Caco-2 (cell line): ENCODE measurements at regions not wholly inside any gene's neighbourhood (a gene's known extent, or its start where the extent isn't known, plus 50 kb on each side); places are given as distances from the start of the nearest gene placed in this dataset.
"Not testable (repeated sequence)": the region's sequence is repeated elsewhere in the genome, so short reads cannot be mapped to it uniquely, and the experiment has no call there.

ENCODE experiments used
- BruUV-seq: library from RNA; stranded (reverse); fragments of 400-500 nt; replicated peaks from 2 replicates; lab custom pipeline; 2021; lab: Mats Ljungman, UMichigan
- CTCF ChIA-PET: fragments of 300-600 bp; sonication (Branson Sonifier 250); formaldehyde crosslinking; loops from one replicate; lab custom pipeline; 2022; ENCODE audit warnings: antibody characterized with exemption; lab: Charles Lee
- POLR2A ChIA-PET: fragments of 300-600 bp; sonication (Branson Sonifier 250); formaldehyde crosslinking; loops from one replicate; lab custom pipeline; 2022; ENCODE audit warnings: antibody characterized with exemption; lab: Charles Lee
- DNase-seq, 2 experiments: peaks; one replicate each; pipeline versions ENCODE4 v3.0.0 to v3.0.0-alpha.2; 2020 to 2022
- H3K27me3 ChIP-seq: replicated peaks from 2 replicates; pipeline ENCODE4 v1.6.0; 2011; ENCODE audit warnings: low read length; ENCODE audit not compliant: control insufficient read depth, insufficient read depth
- H3K36me3 ChIP-seq: 2 replicates; pipeline ENCODE4 v1.5.1; 2011; ENCODE audit warnings: low read length; ENCODE audit not compliant: control insufficient read depth, insufficient read depth
- H3K4me1 ChIP-seq: fragments of 250-450 bp; sonication (Bioruptor Pico); 2 replicates; pipeline ENCODE4 v1.5.1; 2020; ENCODE audit warnings: mild to moderate bottlenecking
- H3K4me3 ChIP-seq: 2 replicates; pipeline ENCODE4 v1.5.1; 2011; ENCODE audit warnings: low read depth, mild to moderate bottlenecking, control low read depth, low read length
- H3K9me3 ChIP-seq: fragments of 250-450 bp; sonication (Bioruptor Pico); 2 replicates; pipeline ENCODE4 v1.5.1; 2020; ENCODE audit warnings: mild to moderate bottlenecking, moderate library complexity
- H3K27ac Mint-ChIP-seq: one replicate; pipeline ENCODE4 v1.8.0; 2022; ENCODE audit warnings: mixed read lengths; ENCODE audit not compliant: unreplicated experiment
- H3K27me3 Mint-ChIP-seq: one replicate; pipeline ENCODE4 v1.8.0; 2022; ENCODE audit warnings: mixed read lengths; ENCODE audit not compliant: insufficient read depth, unreplicated experiment
- H3K36me3 Mint-ChIP-seq: one replicate; pipeline ENCODE4 v1.8.0; 2022; ENCODE audit warnings: mild to moderate bottlenecking, mixed read lengths; ENCODE audit not compliant: insufficient read depth, unreplicated experiment
- H3K4me1 Mint-ChIP-seq: one replicate; pipeline ENCODE4 v1.8.0; 2022; ENCODE audit warnings: low read depth, mixed read lengths; ENCODE audit not compliant: unreplicated experiment
- H3K4me3 Mint-ChIP-seq: one replicate; pipeline ENCODE4 v1.8.0; 2022; ENCODE audit warnings: mild to moderate bottlenecking, moderate library complexity, mixed read lengths; ENCODE audit not compliant: unreplicated experiment
- H3K9me3 Mint-ChIP-seq: one replicate; pipeline ENCODE4 v1.8.0; 2022; ENCODE audit warnings: mixed read lengths; ENCODE audit not compliant: unreplicated experiment
- intact Hi-C: fragments of 100-400 bp; cut with micrococcal nuclease; formaldehyde crosslinking; loops from one replicate; pipeline ENCODE4 v1.10.0; 2022; ENCODE audit not compliant: unreplicated experiment
- TF ChIP-seq, protein P1 (sequence below), 2 experiments: fragments of 200-600 bp in 1 of 2; IDR thresholded peaks; 1 replicate in 1 of 2; 2 replicates in 1 of 2; pipeline versions ENCODE4 v1.5.1 to v1.8.0; 2011 to 2022; ENCODE audit warnings: antibody characterized with exemption in 1 of 2, control low read depth in 1 of 2, inconsistent platforms in 1 of 2, low read depth in 1 of 2, low read length in 1 of 2, mild to moderate bottlenecking in 1 of 2, moderate library complexity in 1 of 2; ENCODE audit not compliant: insufficient read depth in 1 of 2, severe bottlenecking in 1 of 2, unreplicated experiment in 1 of 2

DNA sequence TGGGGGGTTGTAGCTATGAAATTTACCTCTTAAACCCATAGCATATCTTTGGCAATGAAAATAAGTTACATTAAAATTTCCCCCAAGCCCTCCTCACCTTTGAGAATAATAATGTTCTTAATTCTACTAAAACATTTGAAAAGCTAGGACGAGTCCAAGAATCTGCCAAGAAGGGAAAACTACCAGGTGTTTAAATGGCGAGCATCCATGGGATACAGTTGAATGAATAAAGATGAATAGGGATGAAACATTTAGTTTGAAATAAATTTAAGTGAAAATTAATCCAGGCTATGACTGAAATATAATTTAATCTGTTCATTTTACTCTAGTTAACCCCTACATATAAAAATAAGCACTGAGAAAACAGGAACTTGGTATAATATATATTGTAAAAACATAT lies 536.7 kb downstream of the FLRT2 start:
- H3K27ac Mint-ChIP-seq: no peak overlapping the region
- no peaks in the 10 kb centered on the region; the same call in 1 of the 2 replicates for H3K9me3 ChIP-seq
- no peaks in the 10 kb centered on the region for H3K4me1 Mint-ChIP-seq
- H3K36me3 ChIP-seq: no peaks in the 10 kb centered on the region
- BruUV-seq: no TSS peak
- no peaks in the 10 kb centered on the region for H3K4me1 ChIP-seq
- ChIA-PET POLR2A (no interaction called here), CTCF (no interaction called here)
- no peaks in the 10 kb centered on the region for H3K36me3 Mint-ChIP-seq
- no peaks in the 10 kb centered on the region for H3K9me3 Mint-ChIP-seq
- DNase-seq: no peak
- peaks cover 2% of the 10 kb centered on the region for H3K27me3 Mint-ChIP-seq
- H3K4me3 ChIP-seq: no peak overlapping the region
- TF ChIP-seq, protein P1, sequence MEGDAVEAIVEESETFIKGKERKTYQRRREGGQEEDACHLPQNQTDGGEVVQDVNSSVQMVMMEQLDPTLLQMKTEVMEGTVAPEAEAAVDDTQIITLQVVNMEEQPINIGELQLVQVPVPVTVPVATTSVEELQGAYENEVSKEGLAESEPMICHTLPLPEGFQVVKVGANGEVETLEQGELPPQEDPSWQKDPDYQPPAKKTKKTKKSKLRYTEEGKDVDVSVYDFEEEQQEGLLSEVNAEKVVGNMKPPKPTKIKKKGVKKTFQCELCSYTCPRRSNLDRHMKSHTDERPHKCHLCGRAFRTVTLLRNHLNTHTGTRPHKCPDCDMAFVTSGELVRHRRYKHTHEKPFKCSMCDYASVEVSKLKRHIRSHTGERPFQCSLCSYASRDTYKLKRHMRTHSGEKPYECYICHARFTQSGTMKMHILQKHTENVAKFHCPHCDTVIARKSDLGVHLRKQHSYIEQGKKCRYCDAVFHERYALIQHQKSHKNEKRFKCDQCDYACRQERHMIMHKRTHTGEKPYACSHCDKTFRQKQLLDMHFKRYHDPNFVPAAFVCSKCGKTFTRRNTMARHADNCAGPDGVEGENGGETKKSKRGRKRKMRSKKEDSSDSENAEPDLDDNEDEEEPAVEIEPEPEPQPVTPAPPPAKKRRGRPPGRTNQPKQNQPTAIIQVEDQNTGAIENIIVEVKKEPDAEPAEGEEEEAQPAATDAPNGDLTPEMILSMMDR (IDR thresholded peaks at IDR 0.05; ENCODE audit: insufficient read depth in 1 of 2, low read depth in 1 of 2, low read length in 1 of 2, severe bottlenecking in 1 of 2, unreplicated experiment in 1 of 2): no peak
- intact Hi-C loops: no loop called here
- no peaks in the 10 kb centered on the region for H3K27me3 ChIP-seq
- H3K4me3 Mint-ChIP-seq: no peak overlapping the region

DNA sequence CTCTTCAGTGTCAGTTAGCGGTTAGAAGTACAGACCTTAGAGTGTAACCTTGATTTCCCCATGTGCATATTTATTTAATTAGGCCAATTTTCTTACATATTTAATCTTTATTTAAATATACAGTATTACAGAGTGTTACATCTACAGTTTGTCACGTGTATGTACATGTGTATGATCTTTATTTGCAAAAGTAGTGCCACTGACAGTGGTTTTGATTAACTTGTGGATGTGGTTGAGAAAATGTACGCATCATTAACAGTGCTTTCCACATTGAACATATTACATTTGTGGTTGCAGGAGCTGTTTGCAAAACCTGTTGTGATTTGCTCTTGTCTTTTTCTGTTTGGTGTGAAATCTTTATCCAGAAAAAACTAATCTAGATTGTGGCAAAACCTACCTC lies 535.5 kb downstream of the FLRT2 start:
- Histone ChIP-seq H3K9me3 (no peaks in the 10 kb centered on the region; the same call in 1 of the 2 replicates), H3K4me1 (no peaks in the 10 kb centered on the region), H3K27me3 (no peaks in the 10 kb centered on the region), H3K4me3 (no peak overlapping the region), H3K36me3 (no peaks in the 10 kb centered on the region)
- no peak for DNase-seq
- ChIA-PET CTCF (no interaction called here), POLR2A (no interaction called here)
- no peaks in the 10 kb centered on the region for H3K36me3 Mint-ChIP-seq
- intact Hi-C loops: no loop called here
- TF ChIP-seq, protein P1 (IDR thresholded peaks at IDR 0.05; ENCODE audit: insufficient read depth in 1 of 2, low read depth in 1 of 2, low read length in 1 of 2, severe bottlenecking in 1 of 2, unreplicated experiment in 1 of 2): no peak
- BruUV-seq: no TSS peak
- H3K4me1 Mint-ChIP-seq: no peaks in the 10 kb centered on the region
- H3K27ac Mint-ChIP-seq: no peak overlapping the region
- H3K27me3 Mint-ChIP-seq: peaks cover 2% of the 10 kb centered on the region
- no peaks in the 10 kb centered on the region for H3K9me3 Mint-ChIP-seq
- H3K4me3 Mint-ChIP-seq: no peak overlapping the region

DNA sequence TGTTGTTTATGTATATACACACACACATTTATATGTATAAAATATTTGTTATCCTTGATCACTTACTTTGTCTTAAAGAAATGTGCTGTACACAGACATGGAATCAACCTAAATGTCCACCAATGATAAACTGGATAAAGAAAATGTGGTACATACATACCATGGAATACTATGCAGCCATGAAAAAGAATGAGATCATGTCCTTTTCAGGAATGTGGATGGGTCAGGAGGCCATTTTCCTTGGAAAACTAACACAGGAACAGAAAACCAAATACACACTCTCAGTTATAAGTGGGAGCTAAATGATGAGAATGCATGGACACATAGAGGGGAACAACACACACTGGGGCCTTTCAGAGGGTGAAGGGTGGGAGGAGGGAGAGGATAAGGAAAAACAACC lies 534.7 kb downstream of the FLRT2 start:
- H3K9me3 ChIP-seq, H3K4me3 ChIP-seq, H3K4me1 Mint-ChIP-seq, H3K36me3 Mint-ChIP-seq, H3K27me3 Mint-ChIP-seq, H3K4me3 Mint-ChIP-seq, H3K4me1 ChIP-seq, H3K36me3 ChIP-seq, DNase-seq, intact Hi-C loops, BruUV-seq, POLR2A ChIA-PET, H3K27ac Mint-ChIP-seq, CTCF ChIA-PET, H3K27me3 ChIP-seq, H3K9me3 Mint-ChIP-seq: not testable (repeated sequence)
